ENCODE measurements at regions not wholly inside any gene's neighbourhood (a gene's known extent, or its start where the extent isn't known, plus 50 kb on each side); places are given as distances from the start of the nearest gene placed in this dataset.
"Not testable (repeated sequence)": the region's sequence is repeated elsewhere in the genome, so short reads cannot be mapped to it uniquely, and the experiment has no call there.

- H3K27me3 ChIP-seq: no peaks in the 10 kb centered on the region
- no peak overlapping the region for H3K9ac ChIP-seq (ENCODE audit: low read depth in 2 of 2, low read length in 2 of 2)
- H3K36me3 ChIP-seq: no peaks in the 10 kb centered on the region
- no peak for TF ChIP-seq CTCF (IDR thresholded peaks at IDR 0.05)
- no peak for DNase-seq
- no peak overlapping the region for H3K4me3 ChIP-seq
- H3K27ac ChIP-seq: no peak overlapping the region
- intact Hi-C loops (cut with DNase I): no loop called here
- no peaks in the 10 kb centered on the region for H3K9me3 ChIP-seq
- H3K4me1 ChIP-seq: no peaks in the 10 kb centered on the region
Measured at GRCh38 chr12:86950043-86950442, 693.9 kb upstream of the MGAT4C start.

- intact Hi-C loops (cut with DNase I): no loop called here
- H3K36me3 ChIP-seq: no peaks in the 10 kb centered on the region
- no peak overlapping the region for H3K27ac ChIP-seq
- H3K4me1 ChIP-seq: no peaks in the 10 kb centered on the region
- no peak for DNase-seq
- TF ChIP-seq CTCF (IDR thresholded peaks at IDR 0.05): no peak
- H3K9me3 ChIP-seq: no peaks in the 10 kb centered on the region
- no peak overlapping the region for H3K4me3 ChIP-seq
- no peak overlapping the region for H3K9ac ChIP-seq (ENCODE audit: low read depth in 2 of 2, low read length in 2 of 2)
- no peaks in the 10 kb centered on the region for H3K27me3 ChIP-seq
Measured at GRCh38 chr12:86948851-86949250, 692.7 kb upstream of the MGAT4C start.

- H3K27me3 ChIP-seq: no peaks in the 10 kb centered on the region
- intact Hi-C loops (cut with DNase I): no loop called here
- no peaks in the 10 kb centered on the region for H3K4me1 ChIP-seq
- no peak overlapping the region for H3K4me3 ChIP-seq
- H3K9ac ChIP-seq (ENCODE audit: low read depth in 2 of 2, low read length in 2 of 2): no peak overlapping the region
- no peak for DNase-seq
- H3K9me3 ChIP-seq: no peaks in the 10 kb centered on the region
- no peak for TF ChIP-seq CTCF (IDR thresholded peaks at IDR 0.05)
- H3K36me3 ChIP-seq: no peaks in the 10 kb centered on the region
- no peak overlapping the region for H3K27ac ChIP-seq
Measured at GRCh38 chr12:86945685-86946196, 689.5 kb upstream of the MGAT4C start.

GRCh38 chr12:86944197-86944819 lies 688.1 kb upstream of the MGAT4C start:
- H3K9me3 ChIP-seq; H3K36me3 ChIP-seq; H3K4me3 ChIP-seq; H3K27ac ChIP-seq; H3K27me3 ChIP-seq; H3K4me1 ChIP-seq; DNase-seq; intact Hi-C loops (cut with DNase I); H3K9ac ChIP-seq (ENCODE audit: low read depth in 2 of 2, low read length in 2 of 2): not testable (repeated sequence)

GRCh38 chr12:86931714-86932113 lies 675.5 kb upstream of the MGAT4C start:
- DNase-seq: no peak
- H3K4me3 ChIP-seq: no peak overlapping the region
- no peaks in the 10 kb centered on the region for H3K27me3 ChIP-seq
- no peaks in the 10 kb centered on the region for H3K4me1 ChIP-seq
- H3K9ac ChIP-seq (ENCODE audit: low read depth in 2 of 2, low read length in 2 of 2): no peak overlapping the region
- H3K27ac ChIP-seq: no peak overlapping the region
- no peak for TF ChIP-seq CTCF (IDR thresholded peaks at IDR 0.05)
- H3K9me3 ChIP-seq: no peaks in the 10 kb centered on the region
- no peaks in the 10 kb centered on the region for H3K36me3 ChIP-seq
- intact Hi-C loops (cut with DNase I): no loop called here

GRCh38 chr12:86929962-86930361 lies 673.8 kb upstream of the MGAT4C start:
- Histone ChIP-seq H3K9ac (ENCODE audit: low read depth in 2 of 2, low read length in 2 of 2) (no peak overlapping the region), H3K9me3 (no peaks in the 10 kb centered on the region), H3K27me3 (no peaks in the 10 kb centered on the region), H3K4me3 (no peak overlapping the region), H3K36me3 (no peaks in the 10 kb centered on the region), H3K27ac (no peak overlapping the region), H3K4me1 (no peaks in the 10 kb centered on the region)
- intact Hi-C loops (cut with DNase I): no loop called here
- no peak for TF ChIP-seq CTCF (IDR thresholded peaks at IDR 0.05)
- no peak for DNase-seq
